ENCODE measurements at regions not wholly inside any gene's neighbourhood (a gene's known extent, or its start where the extent isn't known, plus 50 kb on each side); places are given as distances from the start of the nearest gene placed in this dataset.

GRCh38 chr4:77434299-77435092, 171.1 kb upstream of the CXCL13 start:
- no peak for TF ChIP-seq GABPA (IDR thresholded peaks at IDR 0.05 in 1 of 2, conservative IDR thresholded peaks at IDR 0.05 in 1 of 2)
- TF ChIP-seq CTCF (IDR thresholded peaks at IDR 0.05; ENCODE audit: low read depth, low read length, missing input control), result no peak
- TF ChIP-seq SP1 (IDR thresholded peaks at IDR 0.05), result no peak
- no peak for TF ChIP-seq RAD21 (IDR thresholded peaks at IDR 0.05)
- no peak for TF ChIP-seq RXRA (IDR thresholded peaks at IDR 0.05)
- peak; percentile 72 for TF ChIP-seq NR2F2 (IDR thresholded peaks at IDR 0.05)
- no peak for TF ChIP-seq FOXA1 (IDR thresholded peaks at IDR 0.05)
- no peak for TF ChIP-seq JUND (IDR thresholded peaks at IDR 0.05)
- no peak for TF ChIP-seq TAF1 (conservative IDR thresholded peaks at IDR 0.05)
- TF ChIP-seq REST (IDR thresholded peaks at IDR 0.05), result no peak
- TF ChIP-seq ATF3 (IDR thresholded peaks at IDR 0.05), result no peak
- TF ChIP-seq HNF4G (IDR thresholded peaks at IDR 0.05), result no peak
- no peak for TF ChIP-seq YY1 (IDR thresholded peaks at IDR 0.05)
